Forelimb muscle (tissue), 1 donor: ENCODE measurements at regions not wholly inside any gene's neighbourhood (a gene's known extent, or its start where the extent isn't known, plus 50 kb on each side); places are given as distances from the start of the nearest gene placed in this dataset.
"Not testable (repeated sequence)": the region's sequence is repeated elsewhere in the genome, so short reads cannot be mapped to it uniquely, and the experiment has no call there.

ENCODE experiments used
- DNase-seq: peaks from one replicate; pipeline ENCODE4 v3.0.0-alpha.2; 2013; ENCODE audit warnings: low read depth

- peak; percentile 41 for DNase-seq
These were observed 190.6 kb downstream of the MAT2B start for GRCh38 chr5:163695830-163696578.

GRCh38 chr5:163696579-163696887 is 191.1 kb downstream of the MAT2B start:
- no peak for DNase-seq

DNA sequence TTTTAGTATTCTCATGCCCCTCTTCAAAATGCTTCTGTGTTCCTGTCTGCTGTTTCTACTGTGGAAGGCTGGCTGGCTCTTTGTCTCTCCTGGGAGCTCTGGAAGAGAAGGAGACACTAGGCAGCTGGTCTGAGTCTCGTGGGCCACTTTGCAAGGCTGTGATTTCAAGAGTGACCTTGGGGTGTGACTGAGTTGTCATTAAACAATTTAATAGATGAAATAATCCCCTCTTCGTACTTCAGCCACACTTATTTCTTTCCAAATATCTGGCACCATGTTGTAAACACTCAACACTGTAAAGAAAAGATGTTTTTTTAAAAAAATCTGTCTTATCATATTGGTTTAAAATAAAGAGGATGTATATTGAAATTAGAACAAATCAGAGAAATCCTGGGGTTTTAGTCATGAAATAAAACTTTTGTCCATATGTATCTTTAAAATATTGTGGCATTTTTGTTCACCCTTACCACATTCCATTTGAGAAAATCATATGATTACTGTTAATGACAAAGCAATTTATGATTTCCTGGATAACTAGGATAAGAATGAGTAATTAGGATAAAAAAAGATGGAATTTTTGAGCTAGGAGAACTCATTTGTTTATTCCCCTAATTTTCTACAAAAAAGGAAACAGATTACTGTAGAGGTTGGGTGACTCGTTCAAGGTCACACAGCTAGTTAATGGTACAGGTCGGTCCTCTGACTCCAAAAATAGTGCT is 200.8 kb downstream of the MAT2B start:
- DNase-seq: no peak

- no peak for DNase-seq
These were observed 206.6 kb downstream of the MAT2B start for GRCh38 chr5:163712011-163712410.

- DNase-seq: no peak
These were observed 212.9 kb downstream of the MAT2B start for GRCh38 chr5:163718272-163718671.

DNA sequence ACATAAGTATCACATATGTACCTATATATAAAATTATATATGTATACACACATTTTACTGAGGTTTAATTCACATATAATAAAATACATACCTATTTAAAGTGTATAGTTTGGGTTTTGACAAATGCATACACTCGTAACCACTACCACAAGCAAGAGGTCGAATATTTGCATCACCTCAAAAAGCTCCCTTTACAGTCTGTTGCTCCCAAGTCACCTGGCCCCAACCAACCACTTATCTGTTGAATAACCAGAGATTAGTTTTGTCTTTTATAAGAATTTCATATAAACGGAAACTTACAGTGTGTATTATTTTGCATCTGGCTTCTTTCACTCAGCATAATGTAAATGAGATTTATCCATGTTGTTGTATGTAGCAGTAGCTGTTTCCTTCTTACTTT is 218.9 kb downstream of the MAT2B start:
- DNase-seq: no peak

GRCh38 chr5:163727028-163727427 is 221.6 kb downstream of the MAT2B start:
- DNase-seq: no peak

GRCh38 chr5:163730206-163730756 is 224.9 kb downstream of the MAT2B start:
- DNase-seq: no peak

DNA sequence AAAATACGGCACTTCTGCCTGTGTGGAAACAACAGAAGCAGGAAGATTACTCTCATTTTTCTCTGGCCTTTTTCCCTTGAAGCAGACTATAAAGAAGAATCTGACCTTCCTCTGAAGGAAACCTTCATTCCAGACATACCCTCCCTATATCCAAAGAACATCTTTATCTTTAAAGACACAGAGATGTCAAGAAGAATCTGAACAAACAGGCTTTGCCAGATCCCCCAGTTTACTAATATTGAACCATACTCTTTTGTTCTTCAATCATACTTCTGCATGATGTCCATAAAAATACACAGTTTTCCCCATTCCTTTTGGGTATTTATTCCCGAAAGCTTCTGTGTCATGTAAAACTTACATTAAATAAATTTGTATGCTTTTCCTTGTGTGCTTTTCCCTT is 225.8 kb downstream of the MAT2B start:
- no peak for DNase-seq

DNA sequence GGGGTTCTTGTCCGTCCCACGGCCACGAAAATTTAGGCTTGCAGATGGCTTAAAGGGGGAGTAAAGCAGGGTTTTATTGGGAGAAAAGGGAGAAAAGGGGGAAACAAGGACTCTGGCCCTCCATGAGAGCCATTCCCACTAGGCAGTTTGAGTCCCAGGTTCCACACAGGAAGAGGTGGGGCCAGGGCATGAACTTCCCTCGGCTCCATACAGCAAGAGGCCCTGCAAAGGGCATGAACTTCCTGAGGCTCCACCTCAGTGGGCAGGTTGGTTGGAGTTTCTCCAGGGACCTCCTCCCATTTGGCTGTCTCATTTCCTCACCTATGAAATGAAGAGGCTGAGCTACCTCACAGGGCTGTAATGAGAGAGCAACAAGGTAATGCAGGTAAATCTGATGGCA is 229.7 kb downstream of the MAT2B start:
- DNase-seq: no peak

GRCh38 chr5:163747586-163747985 is 242.2 kb downstream of the MAT2B start:
- DNase-seq: no peak

GRCh38 chr5:163748934-163749333 is 243.5 kb downstream of the MAT2B start:
- DNase-seq: no peak

DNA sequence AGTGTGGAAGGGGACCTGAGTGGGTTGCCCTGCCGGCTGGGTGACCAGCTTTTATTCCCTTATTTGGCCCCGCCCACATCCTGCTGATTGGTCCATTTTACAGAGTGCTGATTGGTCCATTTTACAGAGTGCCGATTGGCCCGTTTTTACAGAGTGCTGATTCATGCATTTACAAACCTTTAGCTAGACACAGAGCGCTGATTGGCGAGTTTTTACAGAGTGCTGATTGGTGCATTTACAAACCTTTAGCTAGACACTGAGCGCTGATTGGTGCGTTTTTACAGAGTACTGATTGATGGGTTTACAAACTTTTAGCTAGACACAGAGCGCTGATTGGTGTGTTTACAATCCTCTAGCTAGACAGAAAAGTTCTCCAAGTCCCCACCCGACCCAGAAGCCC is 245.0 kb downstream of the MAT2B start:
- DNase-seq: not testable (repeated sequence)

DNA sequence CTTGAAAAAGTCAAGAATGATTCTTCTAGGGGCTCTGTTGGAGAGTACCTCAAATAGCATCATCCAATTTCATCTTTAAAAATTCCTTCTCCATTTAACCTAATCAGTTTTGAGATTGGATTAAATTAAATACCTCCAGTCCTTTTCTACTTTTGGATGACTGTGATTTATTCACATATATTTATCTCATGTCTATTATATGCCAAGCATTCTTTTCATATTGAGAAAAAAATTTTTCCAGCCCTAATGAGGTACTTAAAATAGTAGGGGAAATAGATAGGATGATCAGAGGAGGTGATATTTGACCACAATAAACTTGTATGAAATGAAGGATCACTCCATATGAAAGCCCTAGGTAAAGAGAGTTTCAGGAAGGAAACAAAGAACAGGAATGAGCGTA is 250.1 kb downstream of the MAT2B start:
- no peak for DNase-seq

DNA sequence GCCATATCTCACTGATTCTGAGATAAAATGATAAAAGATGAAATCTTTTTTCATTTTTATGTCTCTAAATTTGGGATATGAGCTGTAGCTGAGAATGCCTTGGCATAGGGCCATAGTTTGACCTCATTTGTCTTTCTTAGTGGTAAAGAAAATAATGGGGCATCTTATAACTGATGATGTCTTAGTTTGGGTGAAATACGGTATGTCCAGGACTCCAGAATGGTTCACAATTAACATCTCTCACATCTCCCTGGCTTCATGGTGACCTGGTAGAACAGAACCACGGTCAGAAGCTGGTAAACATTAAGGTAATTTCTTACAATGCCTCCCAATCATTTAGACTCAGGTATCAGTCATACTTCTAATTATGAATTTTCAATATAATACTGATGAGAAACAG is 250.8 kb downstream of the MAT2B start:
- no peak for DNase-seq

DNA sequence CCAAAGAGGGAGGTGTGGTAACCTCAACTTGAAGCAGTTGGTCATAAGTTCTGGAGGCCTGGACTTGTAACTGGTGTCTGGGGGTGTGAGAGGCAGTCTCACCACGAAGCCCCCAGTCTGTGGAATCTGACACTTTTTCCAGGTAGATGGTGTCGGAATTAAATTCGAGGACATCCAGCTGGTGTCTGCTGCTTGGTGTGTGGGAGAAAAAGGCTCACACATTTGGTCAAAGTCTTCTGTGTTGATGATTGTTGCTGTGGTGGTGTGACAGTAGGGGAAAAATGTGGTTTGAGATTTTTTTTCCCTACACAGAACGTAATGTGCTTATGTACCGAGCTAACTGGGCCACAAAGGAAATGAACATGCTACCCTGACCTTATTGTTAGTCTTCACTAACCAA is 251.9 kb downstream of the MAT2B start:
- no peak for DNase-seq

DNA sequence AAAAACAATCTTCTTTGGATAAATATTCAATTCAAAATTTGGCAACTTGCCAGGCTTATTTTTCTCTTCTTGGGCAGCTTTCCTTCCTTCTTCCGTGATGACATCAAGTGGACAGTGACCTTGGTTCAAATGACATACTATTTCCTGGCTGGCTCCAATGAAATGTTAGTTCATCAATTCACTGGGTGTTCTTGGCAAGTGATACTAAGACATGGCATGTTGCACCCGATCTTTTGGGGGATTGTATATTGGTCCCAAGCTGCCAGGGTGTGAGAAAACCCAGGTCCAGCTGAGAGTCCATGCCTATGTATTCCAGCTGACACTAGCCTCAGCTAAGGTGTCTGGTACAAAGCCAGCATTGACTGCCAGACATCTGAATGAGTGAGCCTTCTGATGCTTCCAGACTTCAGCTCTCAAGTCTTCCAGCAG is 252.9 kb downstream of the MAT2B start:
- no peak for DNase-seq

DNA sequence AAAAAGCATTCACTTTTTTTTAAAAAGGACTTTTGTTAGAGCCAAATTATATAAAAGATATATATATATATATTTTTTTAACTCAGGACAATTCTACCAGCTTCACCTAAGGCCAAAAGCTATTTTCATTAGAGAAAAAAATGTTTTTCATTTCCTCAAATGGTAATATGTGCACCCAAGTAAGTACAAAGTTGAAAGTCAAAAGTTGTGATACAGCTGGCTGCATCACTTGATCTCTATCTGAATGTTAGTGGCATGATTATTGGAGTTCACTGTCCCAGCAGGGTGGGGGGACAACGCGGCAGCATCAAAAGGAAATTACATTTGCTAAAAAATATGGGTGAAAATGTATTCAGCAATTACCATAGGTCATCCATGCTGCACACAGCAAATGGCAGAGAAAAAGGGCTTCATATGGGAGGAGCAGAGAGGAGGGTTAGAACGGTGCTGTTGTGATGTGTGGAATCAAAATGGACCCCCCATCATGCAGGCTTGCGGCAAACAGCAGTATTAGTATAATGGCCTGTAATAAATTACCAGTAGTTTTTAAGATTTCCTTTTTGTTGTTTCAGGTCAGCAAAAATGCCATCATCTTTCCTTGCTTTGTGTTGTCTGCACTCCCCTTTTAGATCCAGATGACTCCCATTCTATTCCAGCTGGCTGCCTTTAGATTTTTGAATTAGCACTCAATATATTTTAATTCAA is 253.7 kb downstream of the MAT2B start:
- no peak for DNase-seq

GRCh38 chr5:163760498-163760897 is 255.1 kb downstream of the MAT2B start:
- DNase-seq: no peak

GRCh38 chr5:163766936-163767670 is 261.7 kb downstream of the MAT2B start:
- DNase-seq: no peak

- no peak for DNase-seq
These were observed 265.2 kb downstream of the MAT2B start for GRCh38 chr5:163770625-163771024.

DNA sequence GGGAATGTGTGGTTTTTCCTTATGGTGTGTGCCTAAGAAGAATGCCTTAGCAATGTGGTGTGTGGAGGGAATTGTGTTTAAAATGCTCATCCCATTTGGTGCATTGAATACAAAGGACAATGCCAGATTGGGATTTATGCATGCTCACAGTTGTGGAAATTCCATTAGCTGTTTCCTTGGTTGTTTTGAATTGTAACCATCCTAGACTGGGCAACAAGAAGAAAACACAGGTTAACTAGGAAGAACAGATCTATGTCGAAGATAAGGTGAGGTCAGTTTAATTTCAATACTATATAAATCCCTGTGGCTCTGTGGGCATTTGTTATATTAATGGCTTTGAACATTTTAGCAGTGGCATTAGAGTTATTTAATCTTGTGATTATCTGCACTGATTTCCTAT is 266.8 kb downstream of the MAT2B start:
- DNase-seq: no peak
